ENCODE measurements at regions not wholly inside any gene's neighbourhood (a gene's known extent, or its start where the extent isn't known, plus 50 kb on each side); places are given as distances from the start of the nearest gene placed in this dataset.

DNA sequence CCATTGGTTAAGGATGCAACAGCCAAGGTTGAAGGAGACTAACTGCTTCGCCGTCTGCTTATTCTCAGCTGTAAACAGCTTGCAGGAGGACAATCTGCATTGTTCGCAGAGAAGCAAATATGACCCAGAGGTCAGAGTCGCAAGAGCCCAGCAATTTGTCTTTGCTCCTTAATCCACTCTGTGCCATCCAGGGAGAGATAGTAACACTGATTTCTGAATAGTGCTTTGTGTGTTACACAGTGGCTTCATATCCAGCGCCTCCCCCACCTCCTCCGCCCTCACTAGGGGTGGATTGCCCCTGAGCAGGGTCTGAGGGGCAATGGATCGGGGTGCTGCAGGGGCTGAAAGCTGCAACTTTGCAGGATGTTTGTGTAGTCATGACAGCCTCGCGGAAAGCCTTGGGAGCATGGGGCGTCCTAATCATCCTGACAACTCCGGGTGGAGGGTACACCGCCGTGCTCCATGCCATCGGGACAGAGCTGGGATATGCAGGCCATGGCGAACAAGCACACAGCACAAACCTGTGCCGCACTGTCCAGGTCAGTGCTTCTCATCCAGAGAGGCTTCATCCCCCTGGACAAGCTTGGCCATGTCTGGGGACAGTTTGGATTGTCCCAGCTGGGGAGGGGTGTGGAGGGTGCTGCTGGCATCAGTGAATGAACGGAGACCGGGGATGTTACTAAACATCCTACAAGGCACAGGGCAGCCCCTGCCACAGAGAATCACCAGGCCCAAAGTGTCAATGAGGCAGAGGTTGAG is 103.1 kb upstream of the INSIG1 start:
- no peak for DNase-seq (ENCODE audit: low read depth, low spot score)
- in situ Hi-C loops (cut with HindIII; ENCODE audit: low pct_unique_long_range_greater_than_20kb, low sequenced_read_pairs) = no loop called here

DNA sequence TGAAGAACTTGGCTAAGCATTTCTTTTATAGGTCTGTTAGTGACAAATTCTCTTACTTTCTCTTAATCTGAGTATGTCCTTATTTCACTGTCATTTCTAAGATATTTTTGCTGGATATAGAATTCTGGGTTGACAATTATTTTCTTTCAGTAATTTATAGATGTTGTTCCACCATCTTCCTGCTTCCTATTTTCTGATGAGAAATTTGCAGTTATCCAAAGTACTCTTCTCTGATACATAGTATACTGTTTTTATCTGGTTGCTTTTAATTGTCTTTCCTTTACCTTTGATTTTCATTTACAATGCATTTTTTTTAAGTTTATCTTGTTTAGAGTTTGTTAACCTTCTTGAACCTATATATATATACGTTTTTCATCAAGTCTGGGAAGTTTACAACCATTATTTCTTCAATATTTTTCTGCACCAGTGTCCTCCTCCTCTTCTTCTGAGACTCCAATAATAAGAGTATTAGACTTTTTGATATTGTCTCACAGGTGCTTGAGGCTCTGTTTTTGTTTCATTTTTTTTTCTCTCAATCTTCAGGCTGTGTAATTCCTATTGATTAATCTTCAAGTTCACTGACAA is 101.6 kb upstream of the INSIG1 start:
- in situ Hi-C loops (cut with HindIII; ENCODE audit: low pct_unique_long_range_greater_than_20kb, low sequenced_read_pairs) = no loop called here
- DNase-seq (ENCODE audit: low read depth, low spot score) = no peak

- no peak for DNase-seq (ENCODE audit: low read depth, low spot score)
- in situ Hi-C loops (cut with HindIII; ENCODE audit: low pct_unique_long_range_greater_than_20kb, low sequenced_read_pairs) = no loop called here
These were observed 99.3 kb upstream of the INSIG1 start for GRCh38 chr7:155198196-155198892.

- no peak for DNase-seq (ENCODE audit: low read depth, low spot score)
- in situ Hi-C loops (cut with HindIII; ENCODE audit: low pct_unique_long_range_greater_than_20kb, low sequenced_read_pairs) = no loop called here
These were observed 98.5 kb upstream of the INSIG1 start for GRCh38 chr7:155198901-155199845.

GRCh38 chr7:155201325-155202087 is 96.2 kb upstream of the INSIG1 start:
- in situ Hi-C loops (cut with HindIII; ENCODE audit: low pct_unique_long_range_greater_than_20kb, low sequenced_read_pairs) = no loop called here
- DNase-seq (ENCODE audit: low read depth, low spot score) = no peak

DNA sequence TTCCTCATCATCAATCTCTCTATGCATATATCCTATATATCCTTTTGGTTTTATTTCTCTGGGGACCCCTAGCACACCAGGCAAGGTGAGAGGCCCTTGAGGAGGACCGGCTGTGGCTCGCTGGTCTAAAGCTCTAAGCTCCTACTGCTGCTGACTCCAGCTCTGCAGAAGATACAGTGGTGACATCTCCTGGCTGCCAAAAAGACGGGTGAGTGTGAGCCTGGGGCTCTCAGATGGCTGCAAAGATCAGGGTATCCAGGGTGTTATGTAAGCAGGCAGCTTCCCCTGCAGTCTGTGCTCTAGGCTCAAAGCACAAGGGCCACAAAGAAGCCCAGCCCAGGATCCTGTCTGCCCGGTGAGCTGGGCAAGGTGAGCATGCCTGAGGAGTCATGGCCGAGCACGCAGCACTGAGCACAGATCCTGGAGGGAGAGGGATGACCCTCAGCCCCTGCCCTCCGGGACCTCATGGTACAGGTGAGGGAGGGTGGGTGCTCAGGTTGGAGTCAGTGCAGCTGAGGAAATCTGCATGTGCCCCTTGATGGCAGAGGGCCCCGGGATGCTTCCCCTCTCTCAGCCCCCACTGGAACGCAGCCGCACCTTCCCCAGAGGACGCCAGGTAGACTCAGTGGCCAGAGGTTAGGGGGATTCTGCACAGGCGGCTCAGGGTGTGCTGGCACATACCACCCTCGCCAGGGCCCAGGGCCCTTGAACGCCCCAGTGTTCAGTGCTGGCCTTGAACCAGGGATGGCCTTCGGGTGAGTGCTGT is 95.4 kb upstream of the INSIG1 start:
- no peak for DNase-seq (ENCODE audit: low read depth, low spot score)
- in situ Hi-C loops (cut with HindIII; ENCODE audit: low pct_unique_long_range_greater_than_20kb, low sequenced_read_pairs) = no loop called here

DNA sequence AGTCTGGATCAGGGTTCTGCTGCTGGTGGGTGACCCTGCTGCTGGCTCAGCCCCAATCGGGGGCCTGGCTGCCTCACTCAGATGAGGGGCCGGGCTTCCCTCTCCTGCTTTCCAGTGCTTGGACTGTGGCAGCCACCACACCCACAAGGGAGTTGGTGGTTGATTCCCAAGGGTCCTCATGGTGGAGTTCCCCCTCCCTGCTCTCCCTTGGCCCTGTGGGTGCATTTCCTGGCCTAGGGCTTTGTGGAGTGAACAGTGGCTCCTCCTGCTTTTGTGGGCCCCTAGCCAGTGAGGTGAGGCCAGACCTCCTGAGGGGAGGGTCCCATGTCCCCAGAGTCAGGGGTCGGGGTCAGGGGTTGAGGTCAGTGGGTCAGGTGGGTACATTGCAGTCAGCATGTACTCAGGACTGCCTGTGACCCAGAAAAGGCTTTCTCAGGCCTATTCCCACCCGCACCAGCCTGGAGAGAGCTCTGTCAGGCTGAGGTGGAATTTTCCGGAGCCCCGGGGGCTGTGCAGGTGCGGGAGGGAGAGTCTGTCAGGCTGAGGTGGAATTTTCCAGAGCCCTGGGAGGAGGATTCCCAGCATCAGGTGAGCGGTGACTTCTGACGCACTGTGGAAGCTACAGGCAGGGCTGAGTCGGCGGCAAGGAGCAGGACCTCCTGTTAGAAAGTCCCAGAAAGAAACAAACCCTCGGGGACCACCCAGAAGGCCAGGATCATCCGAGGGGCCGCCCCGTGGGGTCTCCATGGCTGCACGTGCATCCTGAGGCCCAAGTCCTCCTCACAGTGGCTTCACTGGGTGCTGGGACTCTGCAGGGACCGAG is 94.4 kb upstream of the INSIG1 start:
- no peak for DNase-seq (ENCODE audit: low read depth, low spot score)
- in situ Hi-C loops (cut with HindIII; ENCODE audit: low pct_unique_long_range_greater_than_20kb, low sequenced_read_pairs) = no loop called here

DNA sequence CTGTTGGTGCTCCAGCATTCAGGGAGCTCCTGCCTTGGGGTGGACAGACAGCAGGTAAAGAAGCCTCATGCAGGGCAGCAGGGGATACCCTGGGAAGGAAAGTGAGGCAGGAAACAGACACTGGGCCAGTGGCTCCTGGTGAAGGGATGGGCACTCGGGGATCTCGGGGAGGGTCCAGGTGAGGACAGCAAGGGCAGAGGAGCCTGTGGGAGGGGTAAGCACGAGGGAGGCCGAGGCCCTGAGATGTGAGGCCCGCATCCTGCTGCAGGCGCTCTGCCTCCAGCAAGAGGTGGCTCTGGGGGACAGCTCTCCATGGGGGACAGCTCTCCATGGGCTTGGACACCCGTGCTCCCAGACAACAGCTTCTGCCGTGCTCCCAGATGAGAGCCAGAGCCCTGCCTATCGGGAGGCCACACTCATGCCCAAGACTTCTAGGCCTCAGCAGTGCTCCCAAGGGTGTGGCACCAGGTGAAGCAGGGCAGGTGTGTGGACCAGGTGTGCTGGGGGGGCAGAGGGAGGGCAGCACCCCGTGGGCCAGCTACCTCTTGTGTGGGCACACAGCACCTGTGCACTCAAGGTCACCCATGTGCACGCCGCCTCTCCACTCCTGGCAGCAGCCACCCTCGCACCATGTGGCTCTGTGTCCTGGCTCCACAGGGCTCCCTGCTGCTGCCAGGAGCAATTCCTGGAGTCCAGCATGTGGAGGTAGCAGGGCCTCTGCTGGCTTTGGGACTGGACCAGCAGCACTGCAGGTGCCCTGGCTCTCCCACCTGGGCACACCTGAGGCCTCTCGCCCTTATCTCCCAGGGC is 93.6 kb upstream of the INSIG1 start:
- no peak for DNase-seq (ENCODE audit: low read depth, low spot score)
- in situ Hi-C loops (cut with HindIII; ENCODE audit: low pct_unique_long_range_greater_than_20kb, low sequenced_read_pairs) = no loop called here

DNA sequence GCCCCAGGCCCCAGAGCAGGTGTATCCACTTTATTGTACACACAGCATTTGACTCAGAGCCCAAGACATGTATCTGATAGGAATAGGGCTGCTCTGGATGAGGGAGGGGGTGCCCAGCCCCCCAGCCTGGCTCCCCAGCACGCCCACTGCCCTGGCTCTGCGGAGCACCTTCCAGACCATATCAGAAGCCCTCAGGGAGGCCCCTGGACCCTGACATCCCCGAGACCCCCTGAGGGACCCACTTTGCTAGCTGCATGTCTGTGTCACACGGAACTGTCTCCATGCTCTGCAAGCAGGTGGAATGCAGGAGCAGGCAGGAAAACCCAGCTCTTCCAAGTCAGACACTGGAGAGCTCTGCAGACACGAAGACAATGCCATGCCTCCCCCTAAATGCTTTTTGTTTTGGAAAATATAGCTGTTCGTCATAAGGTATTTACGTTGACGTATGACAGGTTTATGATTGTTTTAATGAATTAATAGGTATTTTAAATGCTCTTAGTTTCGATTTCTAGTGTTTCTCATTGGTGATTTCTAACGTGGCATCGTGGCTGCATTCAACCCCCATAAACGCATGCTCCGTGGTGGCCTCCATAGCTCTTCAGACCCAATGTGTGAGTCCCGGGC is 92.8 kb upstream of the INSIG1 start:
- in situ Hi-C loops (cut with HindIII; ENCODE audit: low pct_unique_long_range_greater_than_20kb, low sequenced_read_pairs) = no loop called here

GRCh38 chr7:155205368-155206317 is 92.0 kb upstream of the INSIG1 start:
- in situ Hi-C loops (cut with HindIII; ENCODE audit: low pct_unique_long_range_greater_than_20kb, low sequenced_read_pairs) = no loop called here
- DNase-seq (ENCODE audit: low read depth, low spot score) = peak; percentile 52

More for the DNA sequence above, 92.8 kb upstream of the INSIG1 start:
- DNase-seq (ENCODE audit: low read depth, low spot score) = no peak

GRCh38 chr7:155206318-155207020 is 91.2 kb upstream of the INSIG1 start:
- in situ Hi-C loops (cut with HindIII; ENCODE audit: low pct_unique_long_range_greater_than_20kb, low sequenced_read_pairs) = no loop called here
- DNase-seq (ENCODE audit: low read depth, low spot score) = peak; percentile 70

DNA sequence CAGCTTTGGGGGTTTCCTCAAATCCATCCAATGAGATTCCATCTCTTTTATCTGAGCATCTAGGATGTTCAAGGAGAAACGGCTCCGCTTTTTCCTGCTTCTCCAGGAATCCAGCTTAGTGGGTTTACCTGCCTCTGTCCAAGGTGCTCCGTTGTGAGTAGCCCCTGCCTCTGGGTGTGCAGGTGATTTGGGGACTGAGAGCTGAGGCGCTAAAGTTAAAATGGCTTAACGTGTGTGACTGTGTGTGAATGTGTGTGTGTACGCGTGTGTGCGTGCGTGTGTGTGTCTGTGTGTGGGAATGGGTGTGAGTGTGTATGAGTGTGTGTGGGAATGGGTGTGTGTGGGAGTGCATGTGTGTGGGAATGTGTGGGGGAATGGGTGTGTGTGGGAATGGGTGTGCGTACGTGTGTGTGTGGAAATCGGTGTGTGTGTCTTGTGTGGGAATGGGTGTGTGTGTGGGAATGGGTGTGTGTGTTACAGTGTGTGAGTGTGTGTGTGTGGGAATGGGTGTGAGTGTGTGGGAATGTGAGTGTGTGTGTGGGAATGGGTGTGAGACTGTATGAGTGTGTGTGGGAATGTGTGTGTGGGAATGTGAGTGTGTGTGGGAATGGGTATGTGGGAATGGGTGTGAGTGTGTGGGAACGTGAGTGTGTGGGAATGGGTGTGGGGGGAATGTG is 90.2 kb upstream of the INSIG1 start:
- in situ Hi-C loops (cut with HindIII; ENCODE audit: low pct_unique_long_range_greater_than_20kb, low sequenced_read_pairs) = no loop called here
- DNase-seq (ENCODE audit: low read depth, low spot score) = no peak
